Stimulated activated CD4-positive, alpha-beta T cell treated with anti-CD3 and anti-CD28 coated beads, Interleukin-2, amount 100 ng/mL, for 24 hours (primary cell): ENCODE measurements at regions not wholly inside any gene's neighbourhood (a gene's known extent, or its start where the extent isn't known, plus 50 kb on each side); places are given as distances from the start of the nearest gene placed in this dataset.
A peak's percentile ranks its signal among the peaks of the same experiment; 100 is the strongest.
"Not testable (repeated sequence)": the region's sequence is repeated elsewhere in the genome, so short reads cannot be mapped to it uniquely, and the experiment has no call there.

Source experiments
- DNase-seq, 2 donors: peaks; one replicate each; pipeline ENCODE4 v3.0.0-alpha.2; 2020

- DNase-seq = peak in 1 of 2 donors; percentile 13
These were observed 822.9 kb downstream of the BRD1 start for GRCh38 chr22:49004484-49005399.

GRCh38 chr22:48997605-48998004 lies 830.1 kb downstream of the BRD1 start:
- DNase-seq = not testable (repeated sequence)

GRCh38 chr22:48993655-48994054 lies 834.0 kb downstream of the BRD1 start:
- no peak for DNase-seq

- no peak for DNase-seq
These were observed 843.0 kb downstream of the BRD1 start for GRCh38 chr22:48984639-48985038.

- no peak for DNase-seq
These were observed 845.3 kb downstream of the BRD1 start for GRCh38 chr22:48982321-48982905.

GRCh38 chr22:48981371-48982061 lies 846.2 kb downstream of the BRD1 start:
- no peak for DNase-seq

GRCh38 chr22:48980918-48981317 lies 846.8 kb downstream of the BRD1 start:
- DNase-seq = no peak

GRCh38 chr22:48980409-48980808 lies 847.3 kb downstream of the BRD1 start:
- DNase-seq = no peak

GRCh38 chr22:48979482-48979881 lies 848.2 kb downstream of the BRD1 start:
- no peak for DNase-seq

- DNase-seq = no peak
These were observed 850.8 kb downstream of the BRD1 start for GRCh38 chr22:48976556-48977535.

- no peak for DNase-seq
These were observed 851.8 kb downstream of the BRD1 start for GRCh38 chr22:48975886-48976285.

- no peak for DNase-seq
These were observed 852.3 kb downstream of the BRD1 start for GRCh38 chr22:48975316-48975741.

GRCh38 chr22:48974443-48975315 lies 853.0 kb downstream of the BRD1 start:
- no peak for DNase-seq

GRCh38 chr22:48973694-48974041 lies 854.0 kb downstream of the BRD1 start:
- DNase-seq = no peak

GRCh38 chr22:48972979-48973693 lies 854.5 kb downstream of the BRD1 start:
- DNase-seq = no peak

- DNase-seq = peak in 1 of 2 donors; percentile 36
These were observed 859.3 kb downstream of the BRD1 start for GRCh38 chr22:48968201-48968959.

- DNase-seq = no peak
These were observed 864.3 kb downstream of the BRD1 start for GRCh38 chr22:48963405-48963804.

- no peak for DNase-seq
These were observed 866.0 kb downstream of the BRD1 start for GRCh38 chr22:48961705-48962104.

GRCh38 chr22:48960980-48961660 lies 866.6 kb downstream of the BRD1 start:
- no peak for DNase-seq
